Transverse colon (tissue), 4 donors: ENCODE measurements at regions not wholly inside any gene's neighbourhood (a gene's known extent, or its start where the extent isn't known, plus 50 kb on each side); places are given as distances from the start of the nearest gene placed in this dataset.

Experiments
- CTCF ChIP-seq, 5 experiments: fragments of 200-600 bp in 3 of 5; fragments of 450-650 bp in 2 of 5; sonication (generic) in 3 of 5; IDR thresholded peaks; 1 replicate in 2 of 5; 2 replicates in 3 of 5; pipeline ENCODE4 v1.5.1; 2016 to 2017; ENCODE audit warnings: antibody characterized with exemption in 5 of 5, inconsistent platforms in 3 of 5, mild to moderate bottlenecking in 2 of 5, moderate library complexity in 1 of 5
- POLR2A ChIP-seq: fragments of 450-650 bp; IDR thresholded peaks from one replicate; pipeline ENCODE4 v1.6.1; 2016; ENCODE audit warnings: antibody characterized with exemption, mild to moderate bottlenecking, moderate library complexity
- POLR2AphosphoS5 ChIP-seq, 3 donors: sonication (generic); formaldehyde crosslinking; IDR thresholded peaks; one replicate each; pipeline ENCODE4 v1.6.1; 2016; ENCODE audit warnings: antibody characterized with exemption in 3 of 3

DNA sequence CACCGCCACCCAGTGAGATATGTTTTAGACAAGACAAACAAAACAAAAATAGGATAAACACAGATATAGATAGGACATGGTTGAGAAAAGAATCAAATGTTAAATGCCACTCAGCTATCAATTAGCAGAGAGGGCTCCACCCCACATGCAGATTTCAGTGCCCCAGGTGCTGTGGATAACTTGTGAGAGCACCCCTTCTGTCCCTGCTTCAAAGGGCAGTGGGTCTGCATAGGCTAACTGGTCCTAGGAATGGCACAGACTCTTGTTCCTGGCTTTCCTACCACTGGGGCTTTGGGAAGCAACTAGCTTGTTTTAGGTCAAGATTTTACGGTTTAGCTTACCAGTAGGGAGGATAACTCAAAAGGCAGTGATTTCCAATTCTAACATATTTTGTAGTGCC lies 460.3 kb downstream of the TSHZ3 start:
- TF ChIP-seq POLR2AphosphoS5 (IDR thresholded peaks at IDR 0.05) = no peak
- TF ChIP-seq CTCF (IDR thresholded peaks at IDR 0.05) = no peak
- no peak for TF ChIP-seq POLR2A
